Gastrocnemius medialis (tissue), 4 donors: ENCODE measurements at regions not wholly inside any gene's neighbourhood (a gene's known extent, or its start where the extent isn't known, plus 50 kb on each side); places are given as distances from the start of the nearest gene placed in this dataset.

Experiments used
- POLR2A ChIP-seq, 2 donors: fragments of 450-650 bp; IDR thresholded peaks; one replicate each; pipeline ENCODE4 v1.6.1; 2017; ENCODE audit warnings: antibody characterized with exemption in 2 of 2, mild to moderate bottlenecking in 2 of 2, moderate library complexity in 2 of 2
- TF ChIP-seq, protein P1 (sequence below), 5 experiments: fragments of 450-650 bp in 3 of 5; fragments of 200-600 bp in 2 of 5; sonication (generic) in 2 of 5; IDR thresholded peaks in 4 of 5; conservative IDR thresholded peaks in 1 of 5; 1 replicate in 4 of 5; 2 replicates in 1 of 5; pipeline ENCODE4 v1.5.1; 2016 to 2019; ENCODE audit warnings: antibody characterized with exemption in 5 of 5, mild to moderate bottlenecking in 3 of 5, moderate library complexity in 3 of 5

DNA sequence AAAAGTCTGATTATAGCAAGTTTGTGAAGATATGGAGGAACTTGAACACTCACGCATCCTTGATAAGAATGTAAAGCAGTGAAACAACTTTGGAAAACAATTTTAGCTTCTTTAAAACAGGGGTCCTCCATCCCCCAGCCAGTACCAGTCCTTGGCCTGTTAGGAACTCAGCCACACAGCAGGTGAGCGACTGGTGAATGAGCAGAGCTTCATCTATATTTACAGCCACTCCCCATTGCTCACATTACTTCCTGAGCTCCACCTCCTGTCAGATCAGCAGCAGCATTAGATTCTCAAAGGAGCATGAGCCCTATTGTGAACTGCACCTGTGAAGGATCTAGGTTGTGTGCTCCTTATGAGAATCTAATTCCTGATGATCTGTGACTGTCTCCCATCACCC, 530.3 kb upstream of the PRKX start:
- TF ChIP-seq, protein P1, sequence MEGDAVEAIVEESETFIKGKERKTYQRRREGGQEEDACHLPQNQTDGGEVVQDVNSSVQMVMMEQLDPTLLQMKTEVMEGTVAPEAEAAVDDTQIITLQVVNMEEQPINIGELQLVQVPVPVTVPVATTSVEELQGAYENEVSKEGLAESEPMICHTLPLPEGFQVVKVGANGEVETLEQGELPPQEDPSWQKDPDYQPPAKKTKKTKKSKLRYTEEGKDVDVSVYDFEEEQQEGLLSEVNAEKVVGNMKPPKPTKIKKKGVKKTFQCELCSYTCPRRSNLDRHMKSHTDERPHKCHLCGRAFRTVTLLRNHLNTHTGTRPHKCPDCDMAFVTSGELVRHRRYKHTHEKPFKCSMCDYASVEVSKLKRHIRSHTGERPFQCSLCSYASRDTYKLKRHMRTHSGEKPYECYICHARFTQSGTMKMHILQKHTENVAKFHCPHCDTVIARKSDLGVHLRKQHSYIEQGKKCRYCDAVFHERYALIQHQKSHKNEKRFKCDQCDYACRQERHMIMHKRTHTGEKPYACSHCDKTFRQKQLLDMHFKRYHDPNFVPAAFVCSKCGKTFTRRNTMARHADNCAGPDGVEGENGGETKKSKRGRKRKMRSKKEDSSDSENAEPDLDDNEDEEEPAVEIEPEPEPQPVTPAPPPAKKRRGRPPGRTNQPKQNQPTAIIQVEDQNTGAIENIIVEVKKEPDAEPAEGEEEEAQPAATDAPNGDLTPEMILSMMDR (IDR thresholded peaks at IDR 0.05 in 4 of 5, conservative IDR thresholded peaks at IDR 0.05 in 1 of 5): no peak
- TF ChIP-seq POLR2A (IDR thresholded peaks at IDR 0.05): no peak
